ENCODE measurements at regions not wholly inside any gene's neighbourhood (a gene's known extent, or its start where the extent isn't known, plus 50 kb on each side); places are given as distances from the start of the nearest gene placed in this dataset.

GRCh38 chr2:18118703-18119102, 240.2 kb downstream of the KCNS3 start:
- Histone ChIP-seq H3K9me3 (ENCODE audit: control insufficient read depth, low read depth, low read length) (no peaks in the 10 kb centered on the region), H3K27ac (ENCODE audit: control insufficient read depth, insufficient read depth, low read length) (no peak overlapping the region), H3K4me3 (ENCODE audit: control insufficient read depth in 2 of 3, extremely low read depth in 1 of 3, insufficient read depth in 2 of 3, low read depth in 1 of 3, low read length in 3 of 3) (no peak overlapping the region), H3K9ac (ENCODE audit: control insufficient read depth, extremely low read depth, insufficient read depth, low read length) (no peak overlapping the region), H3K36me3 (ENCODE audit: control insufficient read depth in 2 of 2, extremely low read depth in 1 of 2, insufficient read depth in 2 of 2, low read length in 2 of 2) (no peaks in the 10 kb centered on the region), H2AFZ (ENCODE audit: control insufficient read depth, low read length) (no peak overlapping the region), H3K9me1 (ENCODE audit: control insufficient read depth, extremely low read depth, insufficient read depth, low read length) (no peaks in the 10 kb centered on the region), H3K4me1 (ENCODE audit: control insufficient read depth, extremely low read depth, insufficient read depth, low read length) (no peaks in the 10 kb centered on the region), H3K79me2 (ENCODE audit: control insufficient read depth, insufficient read depth, low read length) (no peaks in the 10 kb centered on the region), H3K4me2 (ENCODE audit: control insufficient read depth, extremely low read depth, insufficient read depth, low read depth, low read length) (no peak overlapping the region), H3K27me3 (ENCODE audit: control insufficient read depth, extremely low read depth, insufficient read depth, low read length) (peaks cover 10% of the 10 kb centered on the region), H4K20me1 (ENCODE audit: control insufficient read depth, extremely low read depth, insufficient read depth, low read length) (no peaks in the 10 kb centered on the region)
- dilution Hi-C loops (cut with MboI; ENCODE audit: extremely low pct_ligation_motif_present, low sequenced_read_pairs) = no loop called here
- no peak for DNase-seq (ENCODE audit: low read depth, low spot score)
- TF ChIP-seq EZH2 (IDR thresholded peaks at IDR 0.05; ENCODE audit: low read length) (no peak), CTCF (optimal IDR thresholded peaks at IDR 0.05 in 1 of 3, IDR thresholded peaks at IDR 0.05 in 1 of 3, conservative IDR thresholded peaks at IDR 0.05 in 1 of 3; ENCODE audit: extremely low read depth in 1 of 3, insufficient read depth in 2 of 3, low read length in 3 of 3) (no peak)
- no peak for FAIRE-seq

DNA sequence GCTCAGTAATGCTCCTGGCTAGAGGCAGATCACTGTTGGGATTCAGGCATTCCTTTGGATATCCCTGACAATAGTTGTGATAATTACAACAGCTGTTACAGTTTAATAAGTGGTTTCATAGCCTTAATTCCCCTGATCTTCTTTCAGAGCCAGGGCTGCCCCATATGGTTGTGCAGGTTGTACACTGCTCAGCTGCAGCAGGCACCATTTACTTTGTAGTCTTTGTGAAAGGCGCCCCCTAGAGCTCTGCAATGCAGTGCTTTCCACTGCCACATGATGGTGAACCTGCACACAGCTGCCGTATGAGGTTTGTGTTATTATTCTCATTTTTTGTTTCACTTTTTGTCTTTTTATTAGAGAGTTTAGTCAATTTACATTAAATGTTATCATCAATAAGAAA, 239.1 kb downstream of the KCNS3 start:
- dilution Hi-C loops (cut with MboI; ENCODE audit: extremely low pct_ligation_motif_present, low sequenced_read_pairs) = no loop called here
- Histone ChIP-seq H4K20me1 (ENCODE audit: control insufficient read depth, extremely low read depth, insufficient read depth, low read length) (no peaks in the 10 kb centered on the region), H3K9me3 (ENCODE audit: control insufficient read depth, low read depth, low read length) (no peaks in the 10 kb centered on the region), H3K36me3 (ENCODE audit: control insufficient read depth in 2 of 2, extremely low read depth in 1 of 2, insufficient read depth in 2 of 2, low read length in 2 of 2) (no peaks in the 10 kb centered on the region), H3K27me3 (ENCODE audit: control insufficient read depth, extremely low read depth, insufficient read depth, low read length) (peaks cover 7% of the 10 kb centered on the region), H3K27ac (ENCODE audit: control insufficient read depth, insufficient read depth, low read length) (no peak overlapping the region), H3K9ac (ENCODE audit: control insufficient read depth, extremely low read depth, insufficient read depth, low read length) (no peak overlapping the region), H2AFZ (ENCODE audit: control insufficient read depth, low read length) (no peak overlapping the region), H3K9me1 (ENCODE audit: control insufficient read depth, extremely low read depth, insufficient read depth, low read length) (no peaks in the 10 kb centered on the region), H3K79me2 (ENCODE audit: control insufficient read depth, insufficient read depth, low read length) (no peaks in the 10 kb centered on the region), H3K4me3 (ENCODE audit: control insufficient read depth in 2 of 3, extremely low read depth in 1 of 3, insufficient read depth in 2 of 3, low read depth in 1 of 3, low read length in 3 of 3) (no peak overlapping the region), H3K4me1 (ENCODE audit: control insufficient read depth, extremely low read depth, insufficient read depth, low read length) (no peaks in the 10 kb centered on the region), H3K4me2 (ENCODE audit: control insufficient read depth, extremely low read depth, insufficient read depth, low read depth, low read length) (no peak overlapping the region)
- DNase-seq (ENCODE audit: low read depth, low spot score) (peak; percentile 15), FAIRE-seq (peak; percentile 86)
- TF ChIP-seq EZH2 (IDR thresholded peaks at IDR 0.05; ENCODE audit: low read length) (no peak), CTCF (optimal IDR thresholded peaks at IDR 0.05 in 1 of 3, IDR thresholded peaks at IDR 0.05 in 1 of 3, conservative IDR thresholded peaks at IDR 0.05 in 1 of 3; ENCODE audit: extremely low read depth in 1 of 3, insufficient read depth in 2 of 3, low read length in 3 of 3) (peak; percentile 85 to 93 (median 89))

Data from keratinocyte (primary cell).